DMS53 treated with DMSO at 0.1 percent for 48 hours (cell line): ENCODE measurements at regions not wholly inside any gene's neighbourhood (a gene's known extent, or its start where the extent isn't known, plus 50 kb on each side); places are given as distances from the start of the nearest gene placed in this dataset.
"Not testable (repeated sequence)": the region's sequence is repeated elsewhere in the genome, so short reads cannot be mapped to it uniquely, and the experiment has no call there.

Experiments
- DNase-seq: peaks from one replicate; lab custom pipeline; 2025; ENCODE audit not compliant: unreplicated experiment; lab: John Stamatoyannopoulos, UW

- not testable (repeated sequence) for DNase-seq
Measured at GRCh38 chr16:59809488-59809887, 1075.4 kb upstream of the GOT2 start.

GRCh38 chr16:59783191-59783590 lies 1049.1 kb upstream of the GOT2 start:
- DNase-seq = no peak

GRCh38 chr16:59773330-59773729 lies 1039.2 kb upstream of the GOT2 start:
- no peak for DNase-seq

- DNase-seq = no peak
Measured at GRCh38 chr16:59759296-59759695, 1025.2 kb upstream of the GOT2 start.

DNA sequence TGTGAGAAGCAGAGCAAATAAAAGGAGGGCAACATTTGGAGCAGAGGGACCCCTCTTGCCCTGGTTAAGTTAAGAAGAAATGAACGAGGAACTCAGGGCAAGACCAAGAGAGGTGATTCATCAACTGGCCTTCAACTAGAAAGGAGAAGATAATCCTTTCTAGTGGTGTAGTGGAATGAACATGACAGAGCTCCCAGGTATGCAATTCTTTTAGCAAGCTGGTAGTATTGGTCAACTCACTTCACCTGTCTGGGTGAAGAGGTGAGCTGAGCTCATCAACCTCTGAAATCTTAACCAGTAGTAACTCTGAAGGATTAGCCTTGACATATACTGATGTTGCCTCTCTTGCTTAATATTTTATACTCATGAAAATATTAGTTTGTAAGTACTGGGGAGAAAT lies 1024.7 kb upstream of the GOT2 start:
- DNase-seq = no peak

GRCh38 chr16:59754854-59755253 lies 1020.7 kb upstream of the GOT2 start:
- no peak for DNase-seq

DNA sequence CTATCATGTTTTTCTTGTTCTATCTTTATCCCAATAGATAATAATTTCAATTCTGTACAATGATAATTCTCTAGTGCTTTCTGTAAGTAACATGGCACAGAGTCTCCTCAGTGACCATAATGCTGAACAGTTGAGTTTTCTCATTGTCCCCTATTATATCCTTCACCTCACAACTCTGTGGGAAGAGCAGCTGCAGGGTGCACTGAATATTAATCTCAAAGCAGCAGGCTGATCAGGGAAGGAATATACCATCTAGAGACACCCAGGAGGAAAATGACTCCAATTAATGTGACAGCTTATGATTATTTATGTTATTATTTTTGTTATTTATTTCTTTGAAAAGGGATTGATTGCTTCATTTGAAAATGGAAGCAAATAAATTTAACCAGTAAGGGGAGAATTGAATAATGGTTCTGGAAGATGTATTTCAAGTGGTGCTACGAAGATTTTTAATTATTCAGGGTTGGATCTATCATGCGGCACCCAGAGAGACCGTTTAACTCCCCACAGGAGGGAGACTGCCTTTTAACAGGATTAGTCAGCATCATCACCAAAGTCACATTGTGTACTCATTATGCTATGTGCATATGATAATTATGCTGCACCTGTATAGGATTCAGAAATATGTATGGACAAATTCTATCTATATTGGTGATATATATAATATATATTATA lies 1015.7 kb upstream of the GOT2 start:
- DNase-seq = no peak

DNA sequence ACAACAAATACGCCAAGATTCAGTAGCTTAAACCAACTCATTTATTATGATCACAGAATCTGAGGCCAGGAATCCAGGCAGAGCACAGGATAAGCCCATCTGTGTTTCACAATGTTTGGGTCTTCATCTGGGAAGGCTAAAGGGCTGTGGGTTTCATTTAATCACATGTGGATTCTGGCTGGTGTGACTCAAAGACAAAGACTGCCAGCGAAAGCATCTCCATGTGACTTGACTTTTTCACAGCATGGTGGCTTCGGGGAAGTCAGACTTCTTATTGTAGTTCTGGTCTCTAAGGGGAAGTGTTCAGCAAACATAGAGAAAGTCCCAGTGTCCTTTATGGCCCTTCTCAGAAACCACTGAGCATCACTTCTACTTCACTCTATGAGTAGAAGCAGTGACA lies 1014.4 kb upstream of the GOT2 start:
- DNase-seq = no peak

DNA sequence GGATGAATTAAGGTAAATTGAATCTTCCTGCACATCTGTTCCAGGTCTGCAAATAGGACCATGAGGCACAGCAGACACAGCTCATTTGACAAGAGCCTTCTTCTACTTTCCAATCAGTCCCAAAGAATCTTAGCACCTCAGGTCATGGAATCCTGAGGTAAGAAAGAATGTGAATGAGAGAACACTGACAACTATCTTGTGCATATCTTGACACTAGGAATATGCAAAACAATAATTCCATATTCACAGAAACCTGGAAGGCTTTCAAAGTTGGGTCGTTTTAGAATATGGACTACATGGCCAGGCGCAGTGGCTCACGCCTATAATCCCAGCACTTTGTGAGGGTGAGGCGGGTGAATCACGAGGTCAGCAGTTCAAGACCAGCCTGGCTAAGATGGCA lies 1009.4 kb upstream of the GOT2 start:
- no peak for DNase-seq

- no peak for DNase-seq
Measured at GRCh38 chr16:59740858-59741257, 1006.7 kb upstream of the GOT2 start.

DNA sequence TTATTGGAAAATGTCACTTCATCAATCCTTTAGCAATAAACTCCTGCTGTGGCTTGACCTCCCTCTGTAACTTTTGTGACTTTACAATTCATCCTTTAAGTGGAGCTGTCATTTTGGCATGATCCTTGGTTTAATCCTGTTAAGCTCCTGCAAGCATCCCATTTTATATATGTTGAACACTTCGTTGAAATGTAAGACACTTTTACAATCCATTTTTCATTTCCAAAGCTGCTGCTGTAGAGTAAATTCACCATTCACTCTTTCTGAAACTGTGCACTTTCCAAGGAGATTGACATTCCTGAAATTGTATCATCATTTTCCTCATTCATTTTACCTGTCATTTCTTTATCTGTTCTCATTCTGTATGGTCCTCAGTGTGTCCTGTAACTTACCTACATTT lies 1003.2 kb upstream of the GOT2 start:
- no peak for DNase-seq

DNA sequence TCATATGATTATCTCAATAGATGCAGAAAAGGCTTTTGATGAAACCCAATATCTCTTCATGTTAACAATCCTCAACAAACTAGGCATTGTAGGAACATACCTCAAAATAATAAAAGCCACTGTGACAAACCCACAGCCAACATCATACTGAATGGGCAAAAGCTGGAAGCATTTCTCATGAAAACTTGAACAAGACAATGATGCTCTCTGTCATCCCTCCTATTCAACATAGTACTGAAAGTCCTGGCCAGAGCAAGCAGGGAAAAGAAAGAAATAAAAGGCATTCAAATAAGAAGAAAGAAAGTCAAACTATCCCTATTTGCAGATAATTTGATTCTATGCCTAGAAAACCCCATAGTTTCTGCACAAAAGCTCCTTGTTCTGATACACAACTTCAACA lies 999.2 kb upstream of the GOT2 start:
- DNase-seq = no peak

- DNase-seq = no peak
Measured at GRCh38 chr16:59729613-59730012, 995.5 kb upstream of the GOT2 start.

- DNase-seq = no peak
Measured at GRCh38 chr16:59719121-59719520, 985.0 kb upstream of the GOT2 start.

GRCh38 chr16:59707436-59708226 lies 973.5 kb upstream of the GOT2 start:
- no peak for DNase-seq

DNA sequence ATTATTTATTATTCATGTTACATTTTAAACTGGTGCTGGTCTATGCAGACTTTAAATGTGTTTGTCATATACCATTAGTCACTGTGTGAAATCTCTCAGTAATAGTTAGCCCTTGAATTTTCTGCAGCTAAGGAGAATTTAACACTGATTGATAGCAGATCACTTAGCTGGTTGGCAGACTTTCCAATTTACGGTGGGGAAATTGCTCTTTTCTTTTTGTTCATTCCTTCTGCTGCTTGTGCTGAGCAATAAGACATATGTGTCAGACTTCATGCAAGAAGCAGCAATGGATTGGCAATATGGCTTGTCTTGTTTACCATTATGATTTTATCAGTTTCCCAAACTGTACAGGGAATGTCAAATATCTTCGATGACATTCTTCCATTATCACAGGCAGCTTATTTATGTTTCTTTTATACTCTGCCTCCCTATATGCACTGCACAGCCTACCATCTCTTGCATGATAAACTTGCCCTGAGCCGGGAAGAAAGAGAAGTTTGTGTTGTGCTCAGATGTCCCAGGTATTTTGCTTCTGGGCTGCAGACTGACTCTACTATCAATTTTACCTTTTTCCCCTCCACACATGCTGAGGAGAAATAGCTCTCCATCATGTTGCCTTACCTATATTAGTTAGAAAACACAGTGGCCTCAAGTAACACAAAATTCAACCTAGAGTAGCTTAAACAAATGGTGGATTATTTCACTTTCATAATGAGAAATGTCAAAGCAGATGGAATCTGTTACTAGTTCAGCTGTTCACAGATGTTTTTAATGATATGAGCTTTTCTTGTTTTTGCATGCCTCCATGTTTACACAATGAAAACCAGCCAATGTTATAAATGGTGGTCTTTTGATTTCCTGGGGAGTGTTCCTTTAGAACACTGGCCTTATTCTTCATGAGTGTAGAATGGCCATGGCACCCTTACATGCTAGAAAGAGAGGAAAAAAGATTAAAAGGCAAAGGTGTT lies 968.1 kb upstream of the GOT2 start:
- no peak for DNase-seq

GRCh38 chr16:59699786-59700185 lies 965.7 kb upstream of the GOT2 start:
- DNase-seq = no peak

GRCh38 chr16:59698346-59699020 lies 964.4 kb upstream of the GOT2 start:
- no peak for DNase-seq

DNA sequence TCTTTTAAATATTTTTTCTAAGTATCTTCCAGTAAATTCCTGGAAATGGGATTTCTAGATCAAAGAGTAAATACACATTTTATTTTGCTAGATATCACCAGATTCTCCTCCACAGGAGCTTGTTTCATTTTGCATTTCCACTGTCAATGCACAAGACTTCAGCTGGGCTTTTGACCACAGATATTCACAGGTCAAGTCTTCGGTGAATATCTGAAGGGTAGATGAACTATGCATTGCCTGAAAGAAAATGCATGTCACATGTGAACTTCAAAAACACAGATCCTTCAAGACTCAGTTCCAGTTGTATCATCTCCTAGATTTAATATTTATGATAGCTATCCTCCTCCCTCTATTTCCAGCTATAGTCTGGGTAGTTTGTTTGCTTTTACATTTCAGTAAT lies 963.6 kb upstream of the GOT2 start:
- DNase-seq = no peak

- no peak for DNase-seq
Measured at GRCh38 chr16:59697236-59697635, 963.1 kb upstream of the GOT2 start.

GRCh38 chr16:59696495-59696894 lies 962.4 kb upstream of the GOT2 start:
- no peak for DNase-seq
